Osteocyte (in vitro differentiated cells): ENCODE measurements at regions not wholly inside any gene's neighbourhood (a gene's known extent, or its start where the extent isn't known, plus 50 kb on each side); places are given as distances from the start of the nearest gene placed in this dataset.
"Not testable (repeated sequence)": the region's sequence is repeated elsewhere in the genome, so short reads cannot be mapped to it uniquely, and the experiment has no call there.

Experiments
- DNase-seq: peaks from one replicate; pipeline ENCODE4 v3.0.0; 2021; ENCODE audit warnings: mixed read lengths; ENCODE audit not compliant: unreplicated experiment; ENCODE audit errors: extremely low spot score
- H3K27ac Mint-ChIP-seq: one replicate; pipeline ENCODE4 v1.8.0; 2021; ENCODE audit warnings: mild to moderate bottlenecking, mixed read lengths; ENCODE audit not compliant: unreplicated experiment
- H3K27me3 Mint-ChIP-seq: one replicate; pipeline ENCODE4 v1.8.0; 2021; ENCODE audit warnings: mixed read lengths; ENCODE audit not compliant: unreplicated experiment
- H3K36me3 Mint-ChIP-seq: one replicate; pipeline ENCODE4 v1.8.0; 2021; ENCODE audit warnings: mixed read lengths; ENCODE audit not compliant: unreplicated experiment
- H3K4me1 Mint-ChIP-seq: one replicate; pipeline ENCODE4 v1.8.0; 2021; ENCODE audit warnings: mixed read lengths; ENCODE audit not compliant: unreplicated experiment
- H3K4me3 Mint-ChIP-seq: one replicate; pipeline ENCODE4 v1.8.0; 2021; ENCODE audit warnings: mild to moderate bottlenecking, moderate library complexity, mixed read lengths; ENCODE audit not compliant: unreplicated experiment
- H3K9me3 Mint-ChIP-seq: one replicate; pipeline ENCODE4 v1.8.0; 2021; ENCODE audit warnings: mixed read lengths; ENCODE audit not compliant: unreplicated experiment
- TF ChIP-seq, protein P1 (sequence below): fragments of 200-600 bp; sonication (generic); IDR thresholded peaks from 2 replicates; pipeline ENCODE4 v1.5.0; 2021; ENCODE audit warnings: antibody characterized with exemption, mild to moderate bottlenecking, moderate library complexity

DNA sequence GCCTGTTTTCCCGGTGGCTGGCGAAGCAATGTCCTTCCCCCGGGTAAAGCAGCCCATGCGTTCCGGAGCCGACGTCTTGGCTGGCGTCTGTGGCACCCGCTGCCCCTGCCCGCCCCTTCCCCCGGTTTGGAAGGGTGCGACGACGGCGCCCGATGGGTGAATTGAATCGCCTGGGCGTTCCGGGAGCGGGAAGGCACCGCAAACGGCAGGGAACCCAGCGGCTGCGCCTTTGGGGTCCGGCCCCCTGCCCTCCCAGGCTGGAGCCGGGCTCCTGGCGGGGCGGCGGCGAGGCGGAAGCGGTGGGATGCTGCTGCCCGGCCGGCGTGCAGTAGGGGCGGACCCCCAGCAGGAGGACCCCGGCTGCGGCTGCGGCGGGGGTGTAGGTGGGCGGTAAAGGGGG is 123.6 kb upstream of the RHOU start:
- not testable (repeated sequence) for H3K4me3 Mint-ChIP-seq, H3K27me3 Mint-ChIP-seq, H3K36me3 Mint-ChIP-seq, H3K9me3 Mint-ChIP-seq, H3K27ac Mint-ChIP-seq, DNase-seq, H3K4me1 Mint-ChIP-seq

DNA sequence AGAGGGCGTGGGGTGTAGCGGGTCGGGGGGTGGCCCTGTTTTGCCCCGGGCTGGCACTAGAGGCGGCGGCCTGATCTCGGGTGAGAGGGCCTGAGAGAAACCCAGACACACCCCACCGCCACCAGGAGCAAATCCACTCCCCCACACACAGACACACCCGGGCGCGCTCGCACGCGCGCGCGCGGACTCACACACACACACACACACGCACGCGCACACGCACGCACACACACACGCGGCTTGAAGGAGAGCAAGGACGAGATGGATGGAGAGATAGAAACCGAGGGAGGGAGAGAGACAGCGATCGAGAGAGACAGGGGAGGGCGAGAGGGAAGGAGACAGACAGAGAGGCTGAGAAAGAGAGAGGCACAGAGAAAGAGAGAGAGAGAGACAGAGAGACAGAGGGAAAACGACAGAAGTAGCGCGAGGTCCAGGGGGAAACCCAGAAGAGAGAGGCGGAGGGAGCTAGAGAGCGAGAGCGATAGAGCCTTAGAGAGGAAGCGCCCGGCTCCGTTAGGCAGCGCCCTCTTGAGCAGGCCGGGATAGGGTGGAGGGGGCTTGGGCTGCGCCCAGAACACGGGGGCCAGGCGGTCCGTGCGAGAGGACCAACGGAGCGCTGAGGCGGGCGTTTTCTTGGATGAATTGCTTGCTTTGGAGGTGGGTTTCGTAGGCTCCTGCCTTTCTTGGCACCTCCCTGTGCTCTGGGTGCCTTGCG is 113.1 kb upstream of the RHOU start:
- DNase-seq, H3K9me3 Mint-ChIP-seq, H3K27ac Mint-ChIP-seq, H3K36me3 Mint-ChIP-seq, H3K4me1 Mint-ChIP-seq, H3K27me3 Mint-ChIP-seq, H3K4me3 Mint-ChIP-seq: not testable (repeated sequence)

DNA sequence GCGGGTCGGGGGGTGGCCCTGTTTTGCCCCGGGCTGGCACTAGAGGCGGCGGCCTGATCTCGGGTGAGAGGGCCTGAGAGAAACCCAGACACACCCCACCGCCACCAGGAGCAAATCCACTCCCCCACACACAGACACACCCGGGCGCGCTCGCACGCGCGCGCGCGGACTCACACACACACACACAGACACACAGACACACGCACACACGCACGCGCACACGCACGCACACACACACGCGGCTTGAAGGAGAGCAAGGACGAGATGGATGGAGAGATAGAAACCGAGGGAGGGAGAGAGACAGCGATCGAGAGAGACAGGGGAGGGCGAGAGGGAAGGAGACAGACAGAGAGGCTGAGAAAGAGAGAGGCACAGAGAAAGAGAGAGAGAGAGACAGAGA is 108.8 kb upstream of the RHOU start:
- not testable (repeated sequence) for H3K27me3 Mint-ChIP-seq, H3K4me3 Mint-ChIP-seq, DNase-seq, H3K4me1 Mint-ChIP-seq, H3K27ac Mint-ChIP-seq, H3K36me3 Mint-ChIP-seq, H3K9me3 Mint-ChIP-seq

DNA sequence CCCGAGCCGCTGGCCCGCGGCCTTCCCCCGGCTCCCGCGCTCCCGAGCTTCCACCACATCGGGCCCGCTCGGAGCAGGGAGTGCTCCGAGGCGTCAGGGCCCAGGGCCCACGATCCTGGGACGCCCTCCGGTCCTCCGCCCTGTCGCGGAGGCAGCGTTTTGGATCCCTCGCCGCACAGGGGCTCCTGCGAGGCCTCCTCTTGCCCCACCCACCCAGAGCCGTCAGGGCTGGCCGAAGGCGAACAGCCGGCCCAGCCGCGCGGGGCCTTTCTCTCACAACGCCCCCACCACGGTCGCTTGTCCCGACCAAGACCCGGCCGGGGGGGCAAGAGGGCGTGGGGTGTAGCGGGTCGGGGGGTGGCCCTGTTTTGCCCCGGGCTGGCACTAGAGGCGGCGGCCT is 102.4 kb upstream of the RHOU start:
- not testable (repeated sequence) for H3K27ac Mint-ChIP-seq, H3K4me3 Mint-ChIP-seq, H3K4me1 Mint-ChIP-seq, DNase-seq, H3K9me3 Mint-ChIP-seq, H3K36me3 Mint-ChIP-seq, H3K27me3 Mint-ChIP-seq

DNA sequence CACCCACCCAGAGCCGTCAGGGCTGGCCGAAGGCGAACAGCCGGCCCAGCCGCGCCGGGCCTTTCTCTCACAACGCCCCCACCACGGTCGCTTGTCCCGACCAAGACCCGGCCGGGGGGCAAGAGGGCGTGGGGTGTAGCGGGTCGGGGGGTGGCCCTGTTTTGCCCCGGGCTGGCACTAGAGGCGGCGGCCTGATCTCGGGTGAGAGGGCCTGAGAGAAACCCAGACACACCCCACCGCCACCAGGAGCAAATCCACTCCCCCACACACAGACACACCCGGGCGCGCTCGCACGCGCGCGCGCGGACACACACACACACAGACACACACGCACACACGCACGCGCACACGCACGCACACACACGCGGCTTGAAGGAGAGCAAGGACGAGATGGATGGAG is 100.0 kb upstream of the RHOU start:
- H3K4me1 Mint-ChIP-seq, H3K9me3 Mint-ChIP-seq, H3K4me3 Mint-ChIP-seq, H3K36me3 Mint-ChIP-seq, H3K27ac Mint-ChIP-seq, H3K27me3 Mint-ChIP-seq: not testable (repeated sequence)
- DNase-seq = peak; percentile 93

DNA sequence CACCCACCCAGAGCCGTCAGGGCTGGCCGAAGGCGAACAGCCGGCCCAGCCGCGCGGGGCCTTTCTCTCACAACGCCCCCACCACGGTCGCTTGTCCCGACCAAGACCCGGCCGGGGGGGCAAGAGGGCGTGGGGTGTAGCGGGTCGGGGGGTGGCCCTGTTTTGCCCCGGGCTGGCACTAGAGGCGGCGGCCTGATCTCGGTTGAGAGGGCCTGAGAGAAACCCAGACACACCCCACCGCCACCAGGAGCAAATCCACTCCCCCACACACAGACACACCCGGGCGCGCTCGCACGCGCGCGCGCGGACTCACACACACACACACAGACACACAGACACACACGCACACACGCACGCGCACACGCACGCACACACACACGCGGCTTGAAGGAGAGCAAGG is 97.8 kb upstream of the RHOU start:
- H3K4me1 Mint-ChIP-seq, H3K4me3 Mint-ChIP-seq, H3K9me3 Mint-ChIP-seq, DNase-seq, H3K27ac Mint-ChIP-seq, H3K36me3 Mint-ChIP-seq, H3K27me3 Mint-ChIP-seq: not testable (repeated sequence)

DNA sequence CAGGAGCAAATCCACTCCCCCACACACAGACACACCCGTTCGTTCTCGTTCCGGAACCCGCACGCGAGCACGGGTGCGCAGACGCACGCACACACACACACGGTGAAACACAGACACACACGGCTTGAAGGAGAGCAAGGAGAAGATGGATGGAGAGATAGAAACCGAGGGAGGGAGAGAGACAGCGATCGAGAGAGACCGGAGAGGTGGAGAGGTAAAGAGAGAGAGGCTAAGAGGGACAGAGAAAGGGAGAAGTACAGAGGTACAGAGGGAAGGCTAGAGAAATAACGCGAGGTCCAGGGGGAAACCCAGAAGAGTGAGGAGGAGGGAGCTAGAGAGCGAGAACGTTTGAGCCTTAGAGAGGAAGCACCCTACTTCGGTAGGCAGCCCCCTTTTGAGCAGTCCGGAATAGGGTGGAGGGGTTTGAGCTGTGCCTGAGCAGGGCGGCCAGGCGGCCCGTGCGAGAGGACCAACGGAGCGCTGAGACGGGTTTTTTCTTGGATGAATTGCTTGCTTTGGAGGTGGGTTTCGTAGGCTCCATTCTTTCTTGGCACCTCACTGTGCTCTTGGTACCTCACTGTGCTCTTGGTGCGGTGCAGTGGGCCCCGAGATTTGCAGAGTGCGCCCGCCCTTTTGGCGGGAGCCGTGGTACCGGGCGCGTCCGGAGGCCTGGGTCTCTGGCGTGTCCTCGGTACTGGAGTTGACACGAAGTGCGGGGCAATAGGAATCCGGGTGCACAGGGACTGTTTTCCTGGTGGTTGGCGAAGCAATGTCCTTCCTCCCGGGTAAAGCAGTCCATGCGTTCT is 88.4 kb upstream of the RHOU start:
- Mint-ChIP-seq H3K36me3 (no peaks in the 10 kb centered on the region), H3K4me3 (peak overlapping the region; percentile 87), H3K4me1 (peaks cover 29% of the 10 kb centered on the region), H3K27ac (peak overlapping the region; percentile 98), H3K9me3 (no peaks in the 10 kb centered on the region), H3K27me3 (no peaks in the 10 kb centered on the region)
- TF ChIP-seq, protein P1, sequence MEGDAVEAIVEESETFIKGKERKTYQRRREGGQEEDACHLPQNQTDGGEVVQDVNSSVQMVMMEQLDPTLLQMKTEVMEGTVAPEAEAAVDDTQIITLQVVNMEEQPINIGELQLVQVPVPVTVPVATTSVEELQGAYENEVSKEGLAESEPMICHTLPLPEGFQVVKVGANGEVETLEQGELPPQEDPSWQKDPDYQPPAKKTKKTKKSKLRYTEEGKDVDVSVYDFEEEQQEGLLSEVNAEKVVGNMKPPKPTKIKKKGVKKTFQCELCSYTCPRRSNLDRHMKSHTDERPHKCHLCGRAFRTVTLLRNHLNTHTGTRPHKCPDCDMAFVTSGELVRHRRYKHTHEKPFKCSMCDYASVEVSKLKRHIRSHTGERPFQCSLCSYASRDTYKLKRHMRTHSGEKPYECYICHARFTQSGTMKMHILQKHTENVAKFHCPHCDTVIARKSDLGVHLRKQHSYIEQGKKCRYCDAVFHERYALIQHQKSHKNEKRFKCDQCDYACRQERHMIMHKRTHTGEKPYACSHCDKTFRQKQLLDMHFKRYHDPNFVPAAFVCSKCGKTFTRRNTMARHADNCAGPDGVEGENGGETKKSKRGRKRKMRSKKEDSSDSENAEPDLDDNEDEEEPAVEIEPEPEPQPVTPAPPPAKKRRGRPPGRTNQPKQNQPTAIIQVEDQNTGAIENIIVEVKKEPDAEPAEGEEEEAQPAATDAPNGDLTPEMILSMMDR = no peak
- no peak for DNase-seq
